Esophagus squamous epithelium (tissue), 4 donors: ENCODE measurements at regions not wholly inside any gene's neighbourhood (a gene's known extent, or its start where the extent isn't known, plus 50 kb on each side); places are given as distances from the start of the nearest gene placed in this dataset.

Experiments used
- POLR2A ChIP-seq, 4 donors: fragments of 450-650 bp; IDR thresholded peaks; one replicate each; pipeline ENCODE4 v1.6.1; 2017; ENCODE audit warnings: antibody characterized with exemption in 4 of 4, mild to moderate bottlenecking in 4 of 4, moderate library complexity in 3 of 4
- TF ChIP-seq, protein P1 (sequence below), 6 experiments: fragments of 450-650 bp in 4 of 6; fragments of 200-600 bp in 2 of 6; sonication (generic) in 2 of 6; IDR thresholded peaks; one replicate each; pipeline ENCODE4 v1.5.1; 2016 to 2019; ENCODE audit warnings: antibody characterized with exemption in 6 of 6, mild to moderate bottlenecking in 4 of 6, moderate library complexity in 4 of 6

DNA sequence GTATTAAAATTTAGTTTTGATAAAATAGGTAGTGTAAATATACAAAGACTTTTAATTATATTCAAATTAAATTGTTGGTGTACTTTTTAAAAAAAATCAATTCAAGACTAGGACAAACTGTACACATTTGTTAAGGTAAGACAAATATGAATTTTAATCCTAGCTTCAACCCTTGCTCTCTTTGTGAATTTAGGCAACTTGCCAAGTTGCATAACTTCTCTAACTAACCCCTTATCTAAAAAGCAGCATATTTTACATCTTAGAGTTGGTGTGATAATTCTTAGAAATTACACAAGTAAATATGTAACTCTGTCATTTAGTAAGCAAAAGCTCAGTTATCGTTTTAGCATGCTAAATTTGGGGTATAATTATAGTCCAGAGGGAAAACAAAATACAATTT is 78.1 kb upstream of the FSTL5 start:
- TF ChIP-seq, protein P1, sequence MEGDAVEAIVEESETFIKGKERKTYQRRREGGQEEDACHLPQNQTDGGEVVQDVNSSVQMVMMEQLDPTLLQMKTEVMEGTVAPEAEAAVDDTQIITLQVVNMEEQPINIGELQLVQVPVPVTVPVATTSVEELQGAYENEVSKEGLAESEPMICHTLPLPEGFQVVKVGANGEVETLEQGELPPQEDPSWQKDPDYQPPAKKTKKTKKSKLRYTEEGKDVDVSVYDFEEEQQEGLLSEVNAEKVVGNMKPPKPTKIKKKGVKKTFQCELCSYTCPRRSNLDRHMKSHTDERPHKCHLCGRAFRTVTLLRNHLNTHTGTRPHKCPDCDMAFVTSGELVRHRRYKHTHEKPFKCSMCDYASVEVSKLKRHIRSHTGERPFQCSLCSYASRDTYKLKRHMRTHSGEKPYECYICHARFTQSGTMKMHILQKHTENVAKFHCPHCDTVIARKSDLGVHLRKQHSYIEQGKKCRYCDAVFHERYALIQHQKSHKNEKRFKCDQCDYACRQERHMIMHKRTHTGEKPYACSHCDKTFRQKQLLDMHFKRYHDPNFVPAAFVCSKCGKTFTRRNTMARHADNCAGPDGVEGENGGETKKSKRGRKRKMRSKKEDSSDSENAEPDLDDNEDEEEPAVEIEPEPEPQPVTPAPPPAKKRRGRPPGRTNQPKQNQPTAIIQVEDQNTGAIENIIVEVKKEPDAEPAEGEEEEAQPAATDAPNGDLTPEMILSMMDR (IDR thresholded peaks at IDR 0.05): no peak
- no peak for TF ChIP-seq POLR2A (IDR thresholded peaks at IDR 0.05)
